ENCODE measurements at regions not wholly inside any gene's neighbourhood (a gene's known extent, or its start where the extent isn't known, plus 50 kb on each side); places are given as distances from the start of the nearest gene placed in this dataset.
"Not testable (repeated sequence)": the region's sequence is repeated elsewhere in the genome, so short reads cannot be mapped to it uniquely, and the experiment has no call there.

GRCh38 chr2:53112408-53112807 lies 655.2 kb upstream of the CHAC2 start:
- TF ChIP-seq, protein P1, sequence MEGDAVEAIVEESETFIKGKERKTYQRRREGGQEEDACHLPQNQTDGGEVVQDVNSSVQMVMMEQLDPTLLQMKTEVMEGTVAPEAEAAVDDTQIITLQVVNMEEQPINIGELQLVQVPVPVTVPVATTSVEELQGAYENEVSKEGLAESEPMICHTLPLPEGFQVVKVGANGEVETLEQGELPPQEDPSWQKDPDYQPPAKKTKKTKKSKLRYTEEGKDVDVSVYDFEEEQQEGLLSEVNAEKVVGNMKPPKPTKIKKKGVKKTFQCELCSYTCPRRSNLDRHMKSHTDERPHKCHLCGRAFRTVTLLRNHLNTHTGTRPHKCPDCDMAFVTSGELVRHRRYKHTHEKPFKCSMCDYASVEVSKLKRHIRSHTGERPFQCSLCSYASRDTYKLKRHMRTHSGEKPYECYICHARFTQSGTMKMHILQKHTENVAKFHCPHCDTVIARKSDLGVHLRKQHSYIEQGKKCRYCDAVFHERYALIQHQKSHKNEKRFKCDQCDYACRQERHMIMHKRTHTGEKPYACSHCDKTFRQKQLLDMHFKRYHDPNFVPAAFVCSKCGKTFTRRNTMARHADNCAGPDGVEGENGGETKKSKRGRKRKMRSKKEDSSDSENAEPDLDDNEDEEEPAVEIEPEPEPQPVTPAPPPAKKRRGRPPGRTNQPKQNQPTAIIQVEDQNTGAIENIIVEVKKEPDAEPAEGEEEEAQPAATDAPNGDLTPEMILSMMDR (IDR thresholded peaks at IDR 0.05; ENCODE audit: poor library complexity): not testable (repeated sequence)
- TF ChIP-seq EZH2 (IDR thresholded peaks at IDR 0.05; ENCODE audit: borderline replicate concordance); EZH2phosphoT487 (IDR thresholded peaks at IDR 0.05; ENCODE audit: low read depth, severe bottlenecking, unreplicated experiment): not testable (repeated sequence)
